ENCODE measurements at regions not wholly inside any gene's neighbourhood (a gene's known extent, or its start where the extent isn't known, plus 50 kb on each side); places are given as distances from the start of the nearest gene placed in this dataset.

GRCh38 chr2:217431577-217432269, 571.1 kb downstream of the TNS1 start:
- Mint-ChIP-seq H3K4me3 (no peak overlapping the region), H3K36me3 (ENCODE audit: low read depth) (no peaks in the 10 kb centered on the region), H3K27ac (peak overlapping the region; percentile 73), H3K9me3 (no peaks in the 10 kb centered on the region), H3K27me3 (ENCODE audit: insufficient read depth, low read depth, poor library complexity) (peaks cover 2% of the 10 kb centered on the region), H3K4me1 (peaks cover 22% of the 10 kb centered on the region)
- H3K27ac ChIP-seq (ENCODE audit: low read depth) = no peak overlapping the region
- peak overlapping the region; percentile 39 for H2AFZ ChIP-seq
- no peak overlapping the region for H3K4me2 ChIP-seq
- H3K36me3 ChIP-seq (ENCODE audit: insufficient read depth) = no peaks in the 10 kb centered on the region
- H3K9me2 ChIP-seq (ENCODE audit: insufficient read depth) = 0 out of 2 replicates have a peak, but pooled peaks cover 9% of the 10 kb centered on the region
- no peaks in the 10 kb centered on the region for H4K20me1 ChIP-seq (replicated peaks; ENCODE audit: insufficient read depth)
- H3K4me3 ChIP-seq = no peak overlapping the region
- no peak for TF ChIP-seq STAT1 (IDR thresholded peaks at IDR 0.05; ENCODE audit: unreplicated experiment)
- no peak for TF ChIP-seq EZH2 (IDR thresholded peaks at IDR 0.05; ENCODE audit: low read depth, unreplicated experiment)
- no peak for ATAC-seq
- no peaks in the 10 kb centered on the region for H3K27me3 ChIP-seq (ENCODE audit: insufficient read depth)
- H3K79me2 ChIP-seq (replicated peaks; ENCODE audit: insufficient read depth) = no peaks in the 10 kb centered on the region
- peaks cover 12% of the 10 kb centered on the region for H3K4me1 ChIP-seq (ENCODE audit: insufficient read depth)
- DNase-seq (ENCODE audit: low spot score) = no peak
- no peaks in the 10 kb centered on the region for H3F3A ChIP-seq (replicated peaks; ENCODE audit: low read depth)

GRCh38 chr2:217430916-217431576, 571.2 kb upstream of the TNP1 start:
- ATAC-seq (no peak), DNase-seq (ENCODE audit: low spot score) (no peak)
- H3K4me3 ChIP-seq = no peak overlapping the region
- no peak overlapping the region for H3K4me3 Mint-ChIP-seq
- TF ChIP-seq ZNF114 (CRISPR knock-in tag; IDR thresholded peaks at IDR 0.05) (no peak), EZH2phosphoT487 (IDR thresholded peaks at IDR 0.05; ENCODE audit: unreplicated experiment) (no peak), ZNF462 (CRISPR knock-in tag; IDR thresholded peaks at IDR 0.05) (no peak), CTCF (conservative IDR thresholded peaks at IDR 0.05; ENCODE audit: low read depth in 2 of 2) (no peak), EZH2 (IDR thresholded peaks at IDR 0.05; ENCODE audit: low read depth, unreplicated experiment) (no peak), JUNB (IDR thresholded peaks at IDR 0.05; ENCODE audit: unreplicated experiment) (no peak), POLR2AphosphoS5 (IDR thresholded peaks at IDR 0.05; ENCODE audit: low read depth) (no peak)
- no peaks in the 10 kb centered on the region for H3K36me3 Mint-ChIP-seq (ENCODE audit: low read depth)
- H3F3A ChIP-seq (replicated peaks; ENCODE audit: low read depth) = no peaks in the 10 kb centered on the region
- H3K4me1 ChIP-seq (ENCODE audit: insufficient read depth) = peaks cover 12% of the 10 kb centered on the region
- H3K4me1 Mint-ChIP-seq = peaks cover 22% of the 10 kb centered on the region
- no peaks in the 10 kb centered on the region for H4K20me1 ChIP-seq (replicated peaks; ENCODE audit: insufficient read depth)
- peaks cover 2% of the 10 kb centered on the region for H3K27me3 Mint-ChIP-seq (ENCODE audit: insufficient read depth, low read depth, poor library complexity)
- no peak overlapping the region for H3K4me2 ChIP-seq
- no peaks in the 10 kb centered on the region for H3K79me2 ChIP-seq (replicated peaks; ENCODE audit: insufficient read depth)
- no peaks in the 10 kb centered on the region for H3K36me3 ChIP-seq (ENCODE audit: insufficient read depth)
- H2AFZ ChIP-seq = no peak overlapping the region; the same call in 1 of the 2 replicates
- no peak overlapping the region for H3K27ac Mint-ChIP-seq
- H3K27me3 ChIP-seq (ENCODE audit: insufficient read depth) = no peaks in the 10 kb centered on the region
- H3K27ac ChIP-seq (ENCODE audit: low read depth) = no peak overlapping the region
- no peaks in the 10 kb centered on the region for H3K9me3 Mint-ChIP-seq
- 0 out of 2 replicates have a peak, but pooled peaks cover 9% of the 10 kb centered on the region for H3K9me2 ChIP-seq (ENCODE audit: insufficient read depth)
